TTC549 (cell line): ENCODE measurements at regions not wholly inside any gene's neighbourhood (a gene's known extent, or its start where the extent isn't known, plus 50 kb on each side); places are given as distances from the start of the nearest gene placed in this dataset.
A peak's percentile ranks its signal among the peaks of the same experiment; 100 is the strongest.
"Not testable (repeated sequence)": the region's sequence is repeated elsewhere in the genome, so short reads cannot be mapped to it uniquely, and the experiment has no call there.

Experiments used
- FAIRE-seq: peaks from 2 replicates; lab custom pipeline; 2012; peaks lifted over from hg19 to GRCh38; lab: Jason Lieb, UNC

GRCh38 chr4:156539376-156539775 lies 432.2 kb downstream of the PDGFC start:
- FAIRE-seq, result no peak

DNA sequence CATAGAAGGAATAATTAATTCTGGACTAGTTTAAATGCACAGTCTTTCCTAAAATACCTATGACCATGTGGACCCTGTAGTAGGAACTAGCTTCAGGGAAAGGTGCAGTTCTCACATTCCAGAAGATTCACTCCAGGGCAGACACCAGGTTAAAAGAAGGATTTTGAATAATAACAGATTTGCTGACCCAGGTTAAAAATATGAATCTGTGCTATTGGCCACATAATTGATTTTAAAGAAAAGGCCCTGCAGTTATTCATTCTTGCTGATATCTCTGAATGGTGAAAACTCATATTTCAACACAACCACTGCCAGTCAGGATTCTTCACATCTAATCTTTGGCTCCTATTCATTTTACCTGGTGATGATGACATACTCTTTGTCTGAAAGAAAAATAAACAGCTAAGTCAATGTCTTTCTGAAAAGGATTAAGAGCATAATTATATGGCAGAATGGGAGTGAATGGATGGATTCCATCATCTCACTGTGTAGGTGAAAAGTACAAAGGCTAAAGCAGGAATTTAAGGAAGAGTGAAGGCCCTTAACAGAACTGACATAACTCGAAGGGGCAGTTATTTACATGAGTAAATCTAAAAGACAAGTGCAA lies 432.8 kb downstream of the PDGFC start:
- no peak for FAIRE-seq

DNA sequence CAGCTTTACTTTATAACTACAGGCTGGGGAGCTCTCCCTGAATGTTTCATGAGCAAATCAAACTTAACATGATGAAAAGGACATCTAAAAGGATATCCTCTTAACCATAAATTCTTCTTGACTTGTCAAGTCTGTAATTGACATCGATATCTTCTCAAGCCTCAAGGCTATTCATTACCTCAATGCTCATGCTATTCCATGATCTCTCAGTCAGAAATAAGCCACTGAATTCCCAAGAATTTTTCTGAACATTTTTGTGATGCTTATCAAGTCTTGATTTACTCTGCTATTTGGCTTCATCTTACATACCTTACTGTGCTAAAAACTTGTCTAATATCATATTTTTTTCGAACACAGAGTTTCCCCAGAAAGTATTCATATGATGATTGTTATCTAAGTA lies 433.4 kb downstream of the PDGFC start:
- no peak for FAIRE-seq

DNA sequence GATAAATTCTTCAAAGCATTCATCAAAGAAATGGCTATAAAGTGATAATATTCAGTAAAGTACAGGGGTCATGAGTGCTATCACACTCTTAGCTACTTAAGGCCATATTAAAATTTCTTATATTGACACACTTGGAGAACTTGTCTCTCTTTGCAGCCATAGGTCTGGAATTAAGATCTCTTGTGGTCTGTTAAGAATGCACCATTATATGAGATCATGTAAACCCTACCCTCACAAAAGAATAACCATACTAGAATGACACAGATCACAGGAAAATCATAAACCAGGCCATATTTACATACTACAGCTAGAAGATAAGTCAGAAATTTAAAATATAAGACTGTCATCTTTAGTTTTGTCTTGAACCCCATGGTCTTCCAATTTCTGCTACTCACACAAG lies 434.3 kb downstream of the PDGFC start:
- FAIRE-seq, result no peak

DNA sequence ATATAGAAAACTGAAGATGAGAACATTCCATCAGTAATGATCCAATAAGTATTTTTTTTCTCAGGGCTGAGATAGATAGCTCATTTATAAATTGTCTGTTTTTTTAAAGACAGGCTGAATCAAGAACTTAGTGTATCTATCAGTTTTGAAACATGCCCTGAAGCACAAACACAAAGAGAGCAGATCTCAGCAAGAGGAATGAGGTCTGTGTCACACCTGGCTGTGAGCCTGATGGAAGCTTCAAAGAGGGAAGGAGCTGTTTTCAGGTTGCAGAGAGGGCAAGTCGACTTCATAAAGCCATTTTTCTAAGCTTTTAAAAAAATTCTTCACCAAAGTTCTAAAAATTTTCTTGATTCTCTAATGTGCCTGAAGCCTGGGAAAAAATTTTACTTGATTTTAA lies 434.9 kb downstream of the PDGFC start:
- no peak for FAIRE-seq

DNA sequence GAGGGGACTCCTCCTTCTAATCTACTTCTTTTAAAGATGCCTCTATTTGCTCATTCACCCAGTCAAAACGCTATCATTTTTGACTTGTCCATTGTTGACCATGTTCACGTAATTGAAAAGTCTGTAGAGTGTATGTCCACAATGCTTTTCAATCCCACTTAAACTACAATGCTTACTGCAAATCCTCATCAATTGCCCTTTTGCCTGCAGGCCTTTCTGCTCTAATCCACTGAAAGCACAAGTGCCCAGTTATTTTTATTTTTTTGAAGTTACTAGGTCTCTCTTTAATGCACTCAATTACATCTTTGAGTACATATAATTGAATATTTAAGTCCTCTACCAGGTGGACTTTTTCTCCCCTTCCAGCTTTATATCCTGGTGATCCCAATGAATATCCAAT lies 437.4 kb downstream of the PDGFC start:
- FAIRE-seq, result no peak

- peak; percentile 11 for FAIRE-seq
Measured at GRCh38 chr4:156528216-156528615, 443.4 kb downstream of the PDGFC start.

DNA sequence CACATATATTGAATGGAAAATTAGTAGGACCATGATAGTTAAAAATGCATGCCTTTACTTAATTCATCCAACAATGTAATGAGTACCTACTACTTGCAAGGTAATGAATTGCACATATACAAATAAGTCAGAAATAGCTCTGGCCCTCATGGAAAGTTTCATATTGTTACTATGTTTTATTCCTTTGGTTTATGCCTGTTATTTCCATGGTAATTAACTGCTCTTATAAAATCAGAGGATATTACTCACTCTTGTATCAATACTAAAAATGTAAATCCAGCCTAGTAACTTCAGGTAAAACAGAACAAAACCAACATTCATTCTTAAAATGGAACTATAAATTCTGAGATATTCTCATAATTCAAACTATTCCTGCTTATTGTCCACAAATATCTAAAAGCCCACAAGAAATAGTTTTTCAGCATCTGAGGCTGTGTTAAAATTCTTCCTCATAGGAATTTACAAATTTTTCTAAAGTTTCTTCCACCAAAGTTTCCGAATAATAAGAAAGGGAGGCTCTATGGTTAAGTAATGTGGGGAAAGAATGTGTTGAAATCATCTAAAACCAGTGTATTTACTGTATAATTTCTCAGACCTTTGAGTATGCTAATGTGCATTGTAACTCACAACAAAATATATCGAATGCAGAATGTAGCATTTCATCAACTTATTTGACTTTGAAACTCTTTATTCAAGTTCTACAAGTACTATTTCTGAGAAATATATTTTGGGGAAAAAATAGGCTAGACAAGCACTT lies 444.2 kb downstream of the PDGFC start:
- no peak for FAIRE-seq

GRCh38 chr4:156523991-156524390 lies 447.6 kb downstream of the PDGFC start:
- no peak for FAIRE-seq

- FAIRE-seq, result no peak
Measured at GRCh38 chr4:156523492-156523891, 448.1 kb downstream of the PDGFC start.

- FAIRE-seq, result no peak
Measured at GRCh38 chr4:156521631-156522030, 450.0 kb downstream of the PDGFC start.

GRCh38 chr4:156517956-156518355 lies 453.6 kb downstream of the PDGFC start:
- no peak for FAIRE-seq

DNA sequence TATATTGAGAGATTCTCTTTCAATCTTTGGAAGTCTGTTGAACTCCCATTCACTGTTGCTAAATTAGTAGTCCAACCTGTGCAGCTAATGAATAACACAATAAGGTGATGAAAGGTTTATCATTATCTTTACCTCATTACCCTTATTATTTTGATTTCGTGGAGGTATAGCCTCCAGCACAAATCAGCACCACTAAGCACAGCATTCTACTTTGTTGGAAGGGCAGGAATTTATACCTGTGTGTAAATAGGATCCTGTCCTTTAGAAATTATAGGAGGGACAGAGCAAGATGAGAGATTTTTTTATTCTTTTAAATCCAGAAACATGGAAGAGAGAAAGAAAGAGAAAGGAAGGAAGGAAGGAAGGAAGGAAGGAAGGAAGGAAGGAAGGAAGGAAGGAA lies 454.1 kb downstream of the PDGFC start:
- no peak for FAIRE-seq

- no peak for FAIRE-seq
Measured at GRCh38 chr4:156516698-156517097, 454.9 kb downstream of the PDGFC start.

- FAIRE-seq, result no peak
Measured at GRCh38 chr4:156515295-156515694, 456.3 kb downstream of the PDGFC start.

DNA sequence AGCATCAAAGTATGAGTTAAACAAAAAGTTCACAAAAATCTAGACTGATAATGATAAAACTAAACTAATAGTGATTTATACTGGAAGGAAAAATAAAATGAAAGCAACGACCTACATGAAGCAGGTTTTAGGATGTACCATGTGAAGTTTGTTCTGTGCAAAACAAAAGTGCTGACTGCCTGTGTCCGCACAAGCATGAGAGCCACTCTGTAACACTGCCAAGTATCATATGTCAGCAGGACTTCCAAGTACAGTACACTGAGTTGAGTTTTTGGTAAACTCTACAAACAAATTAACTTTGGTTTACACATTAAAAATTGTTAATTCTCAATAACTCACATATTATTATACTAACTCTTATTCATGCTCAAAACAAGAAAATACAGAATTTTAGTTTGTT lies 459.0 kb downstream of the PDGFC start:
- peak; percentile 57 for FAIRE-seq

GRCh38 chr4:156509921-156510320 lies 461.7 kb downstream of the PDGFC start:
- FAIRE-seq, result not testable (repeated sequence)

- no peak for FAIRE-seq
Measured at GRCh38 chr4:156505341-156505955, 466.2 kb downstream of the PDGFC start.

DNA sequence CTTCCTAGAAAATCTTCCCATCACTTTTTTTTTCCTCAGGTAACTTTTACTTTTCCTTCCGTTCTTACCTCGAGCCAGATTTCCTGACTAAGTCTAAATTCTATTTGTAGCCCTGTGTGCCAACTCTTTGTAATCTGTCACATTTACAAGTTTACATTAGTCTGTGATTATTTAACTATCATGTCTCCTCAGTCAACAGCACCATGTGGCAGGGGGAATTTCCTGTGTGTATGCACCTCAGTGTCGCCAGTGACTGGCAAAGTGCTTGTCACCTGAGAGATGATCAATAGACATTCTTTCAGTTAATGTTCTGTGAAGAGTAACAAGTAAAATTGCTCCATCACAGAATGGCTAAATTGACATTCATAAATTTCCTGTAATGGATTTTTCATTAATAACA lies 468.5 kb downstream of the PDGFC start:
- FAIRE-seq, result no peak

DNA sequence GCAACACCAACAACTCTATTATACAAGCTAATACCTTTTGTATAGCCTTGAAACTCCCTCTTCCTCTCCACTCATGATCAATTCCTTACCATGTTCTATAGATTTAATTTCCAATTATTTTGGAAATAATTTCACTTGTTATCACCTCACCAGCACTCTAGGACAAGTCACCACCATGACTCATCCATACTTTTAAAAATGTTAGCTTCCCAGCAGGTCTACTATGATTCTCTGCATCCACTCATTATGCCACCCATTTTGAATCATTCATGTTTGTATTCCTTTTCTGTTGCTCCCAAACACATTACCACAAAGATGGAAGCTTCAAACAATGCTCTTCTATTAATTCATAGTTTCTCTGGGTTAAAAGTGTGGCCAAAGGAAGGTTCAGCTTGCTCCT lies 469.6 kb downstream of the PDGFC start:
- no peak for FAIRE-seq

GRCh38 chr4:156499684-156500083 lies 471.9 kb downstream of the PDGFC start:
- FAIRE-seq, result no peak

GRCh38 chr4:156497486-156497885 lies 474.1 kb downstream of the PDGFC start:
- no peak for FAIRE-seq

GRCh38 chr4:156496797-156497196 lies 474.8 kb downstream of the PDGFC start:
- FAIRE-seq, result no peak

GRCh38 chr4:156495836-156496235 lies 475.8 kb downstream of the PDGFC start:
- FAIRE-seq, result no peak
